ENCODE measurements at regions not wholly inside any gene's neighbourhood (a gene's known extent, or its start where the extent isn't known, plus 50 kb on each side); places are given as distances from the start of the nearest gene placed in this dataset.

- Histone ChIP-seq H4K20me1 (ENCODE audit: insufficient read depth, low read length) (no peaks in the 10 kb centered on the region), H3K4me1 (ENCODE audit: low read length) (no peaks in the 10 kb centered on the region), H3K9ac (ENCODE audit: low read length) (no peak overlapping the region), H3K27ac (ENCODE audit: low read length) (no peak overlapping the region), H3K4me3 (ENCODE audit: low read length) (no peak overlapping the region), H3K9me3 (ENCODE audit: insufficient read depth, low read length) (no peaks in the 10 kb centered on the region), H3K27me3 (ENCODE audit: low read depth, low read length) (no peaks in the 10 kb centered on the region), H3K79me2 (ENCODE audit: low read length) (no peaks in the 10 kb centered on the region), H2AFZ (ENCODE audit: low read depth, low read length) (no peak overlapping the region), H3K36me3 (replicated peaks; ENCODE audit: low read depth, low read length) (no peaks in the 10 kb centered on the region), H3K4me2 (ENCODE audit: low read length) (no peak overlapping the region)
- no peak for TF ChIP-seq CTCF (IDR thresholded peaks at IDR 0.05; ENCODE audit: low read depth, low read length)
- TF ChIP-seq EZH2phosphoT487 (IDR thresholded peaks at IDR 0.05; ENCODE audit: low read depth): no peak
Observed at GRCh38 chr1:4481451-4481850, 173.0 kb upstream of the AJAP1 start.

DNA sequence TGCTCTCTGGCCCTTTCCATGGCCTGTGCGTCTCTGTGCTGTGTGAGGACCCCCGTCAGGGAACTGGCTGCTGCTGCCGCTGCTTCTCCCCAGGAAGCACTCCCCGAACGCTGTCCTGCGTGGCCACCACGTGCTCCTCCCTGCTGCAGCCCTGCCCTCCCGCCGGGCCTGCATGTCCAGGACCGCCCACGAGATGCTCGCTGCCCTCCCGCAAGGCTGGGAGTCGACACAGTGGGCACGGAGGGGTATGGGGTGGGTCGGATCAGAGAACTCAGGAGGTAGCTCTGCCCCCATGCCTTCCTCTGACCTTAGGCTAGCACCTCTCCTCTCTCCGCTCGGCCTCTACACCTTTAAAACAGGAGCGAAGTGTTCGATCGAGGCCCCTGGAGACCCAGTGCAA is 171.9 kb upstream of the AJAP1 start:
- TF ChIP-seq CTCF (IDR thresholded peaks at IDR 0.05; ENCODE audit: low read depth, low read length) (no peak), EZH2phosphoT487 (IDR thresholded peaks at IDR 0.05; ENCODE audit: low read depth) (no peak)
- Histone ChIP-seq H3K36me3 (replicated peaks; ENCODE audit: low read depth, low read length) (no peaks in the 10 kb centered on the region), H3K9me3 (ENCODE audit: insufficient read depth, low read length) (no peaks in the 10 kb centered on the region), H2AFZ (ENCODE audit: low read depth, low read length) (no peak overlapping the region), H3K4me1 (ENCODE audit: low read length) (no peaks in the 10 kb centered on the region), H3K9ac (ENCODE audit: low read length) (no peak overlapping the region), H3K4me3 (ENCODE audit: low read length) (no peak overlapping the region), H3K79me2 (ENCODE audit: low read length) (no peaks in the 10 kb centered on the region), H3K4me2 (ENCODE audit: low read length) (no peak overlapping the region), H3K27me3 (ENCODE audit: low read depth, low read length) (no peaks in the 10 kb centered on the region), H3K27ac (ENCODE audit: low read length) (no peak overlapping the region), H4K20me1 (ENCODE audit: insufficient read depth, low read length) (no peaks in the 10 kb centered on the region)

GRCh38 chr1:4483021-4483625 is 171.3 kb upstream of the AJAP1 start:
- no peaks in the 10 kb centered on the region for H4K20me1 ChIP-seq (ENCODE audit: insufficient read depth, low read length)
- no peak overlapping the region for H3K4me3 ChIP-seq (ENCODE audit: low read length)
- no peaks in the 10 kb centered on the region for H3K9me3 ChIP-seq (ENCODE audit: insufficient read depth, low read length)
- H3K9ac ChIP-seq (ENCODE audit: low read length): no peak overlapping the region
- H3K27me3 ChIP-seq (ENCODE audit: low read depth, low read length): no peaks in the 10 kb centered on the region
- no peaks in the 10 kb centered on the region for H3K36me3 ChIP-seq (replicated peaks; ENCODE audit: low read depth, low read length)
- no peaks in the 10 kb centered on the region for H3K79me2 ChIP-seq (ENCODE audit: low read length)
- H3K27ac ChIP-seq (ENCODE audit: low read length): no peak overlapping the region
- no peaks in the 10 kb centered on the region for H3K4me1 ChIP-seq (ENCODE audit: low read length)
- H3K4me2 ChIP-seq (ENCODE audit: low read length): no peak overlapping the region
- H2AFZ ChIP-seq (ENCODE audit: low read depth, low read length): no peak overlapping the region
- no peak for TF ChIP-seq EZH2phosphoT487 (IDR thresholded peaks at IDR 0.05; ENCODE audit: low read depth)
- no peak for TF ChIP-seq CTCF (IDR thresholded peaks at IDR 0.05; ENCODE audit: low read depth, low read length)

GRCh38 chr1:4485398-4485797 is 169.0 kb upstream of the AJAP1 start:
- H3K4me2 ChIP-seq (ENCODE audit: low read length): no peak overlapping the region
- H2AFZ ChIP-seq (ENCODE audit: low read depth, low read length): no peak overlapping the region
- no peak overlapping the region for H3K27ac ChIP-seq (ENCODE audit: low read length)
- no peak overlapping the region for H3K9ac ChIP-seq (ENCODE audit: low read length)
- H3K4me3 ChIP-seq (ENCODE audit: low read length): no peak overlapping the region
- no peaks in the 10 kb centered on the region for H3K36me3 ChIP-seq (replicated peaks; ENCODE audit: low read depth, low read length)
- H3K4me1 ChIP-seq (ENCODE audit: low read length): no peaks in the 10 kb centered on the region
- H3K79me2 ChIP-seq (ENCODE audit: low read length): no peaks in the 10 kb centered on the region
- H4K20me1 ChIP-seq (ENCODE audit: insufficient read depth, low read length): no peaks in the 10 kb centered on the region
- TF ChIP-seq CTCF (IDR thresholded peaks at IDR 0.05; ENCODE audit: low read depth, low read length) (no peak), EZH2phosphoT487 (IDR thresholded peaks at IDR 0.05; ENCODE audit: low read depth) (no peak)
- H3K27me3 ChIP-seq (ENCODE audit: low read depth, low read length): no peaks in the 10 kb centered on the region
- H3K9me3 ChIP-seq (ENCODE audit: insufficient read depth, low read length): no peaks in the 10 kb centered on the region
